Fibroblast of mammary gland (primary cell): ENCODE measurements at regions not wholly inside any gene's neighbourhood (a gene's known extent, or its start where the extent isn't known, plus 50 kb on each side); places are given as distances from the start of the nearest gene placed in this dataset.

Experiments used
- DNase-seq: peaks from one replicate; pipeline ENCODE4 v3.0.0-alpha.2; 2010; ENCODE audit warnings: low read depth
- H3K4me3 ChIP-seq: 2 replicates; pipeline ENCODE4 v1.5.1; 2011; ENCODE audit warnings: low read depth, mild to moderate bottlenecking, low read length, moderate library complexity; ENCODE audit not compliant: control insufficient read depth
- CTCF ChIP-seq: conservative IDR thresholded peaks from 2 replicates; pipeline ENCODE4 v1.5.1; 2011; ENCODE audit warnings: low read depth, low read length, inconsistent platforms; ENCODE audit not compliant: control insufficient read depth, insufficient read depth

GRCh38 chr2:67797801-67798540 lies 264.8 kb downstream of the C1D start:
- no peak overlapping the region for H3K4me3 ChIP-seq
- DNase-seq = peak; percentile 56
- TF ChIP-seq CTCF = no peak

GRCh38 chr2:67798541-67799160 lies 264.2 kb downstream of the C1D start:
- no peak for TF ChIP-seq CTCF
- peak; percentile 27 for DNase-seq
- H3K4me3 ChIP-seq = no peak overlapping the region

- no peak for TF ChIP-seq CTCF
- no peak for DNase-seq
- no peak overlapping the region for H3K4me3 ChIP-seq
Measured at GRCh38 chr2:67799886-67800285, 262.9 kb downstream of the C1D start.

- TF ChIP-seq CTCF = no peak
- DNase-seq = no peak
- no peak overlapping the region for H3K4me3 ChIP-seq
Measured at GRCh38 chr2:67802291-67802690, 260.5 kb downstream of the C1D start.

- DNase-seq = no peak
Measured at GRCh38 chr2:67802824-67803223, 260.0 kb downstream of the C1D start.

GRCh38 chr2:67806816-67807215 lies 256.0 kb downstream of the C1D start:
- DNase-seq = no peak
- no peak overlapping the region for H3K4me3 ChIP-seq
- TF ChIP-seq CTCF = no peak

More at GRCh38 chr2:67802824-67803223, 260.0 kb downstream of the C1D start:
- no peak for TF ChIP-seq CTCF
- H3K4me3 ChIP-seq = no peak overlapping the region
